Psoas muscle (tissue), 7 donors: ENCODE measurements at regions not wholly inside any gene's neighbourhood (a gene's known extent, or its start where the extent isn't known, plus 50 kb on each side); places are given as distances from the start of the nearest gene placed in this dataset.

Experiments
- ATAC-seq, 4 donors: fragments of 200-7000 bp; cut with Tn5 transposase; one replicate each; pipeline ENCODE4 v1.9.1; 2020; ENCODE audit warnings: moderate library complexity in 3 of 4, mild to moderate bottlenecking in 2 of 4
- DNase-seq, 2 donors: peaks; one replicate each; pipeline ENCODE4 v3.0.0-alpha.2; 2020
- H3K27ac ChIP-seq: fragments of 200-600 bp; one replicate; pipeline ENCODE4 v1.8.0; 2022
- H3K27me3 ChIP-seq, 3 donors: fragments of 200-600 bp in 1 of 3; one replicate each; pipeline versions ENCODE4 v1.6.1 to v1.8.0; 2013 to 2022; ENCODE audit warnings: low read length in 2 of 3, mild to moderate bottlenecking in 2 of 3, moderate library complexity in 1 of 3; ENCODE audit not compliant: insufficient read depth in 3 of 3
- H3K36me3 ChIP-seq, 2 donors: fragments of 200-600 bp in 1 of 2; one replicate each; pipeline versions ENCODE4 v1.6.1 to v1.8.0; 2013 to 2022; ENCODE audit warnings: low read depth in 1 of 2, mild to moderate bottlenecking in 1 of 2, moderate library complexity in 1 of 2; ENCODE audit not compliant: insufficient read depth in 1 of 2
- H3K4me1 ChIP-seq: fragments of 200-600 bp; one replicate; pipeline ENCODE4 v1.8.0; 2022
- H3K4me3 ChIP-seq: fragments of 200-600 bp; one replicate; pipeline ENCODE4 v1.8.0; 2022; ENCODE audit warnings: mild to moderate bottlenecking
- H3K9me3 ChIP-seq: fragments of 200-600 bp; one replicate; pipeline ENCODE4 v1.8.0; 2022
- WGBS, 3 donors: extraction: QIAGEN DNeasy Blood & Tissue Kit; methylation state at CpG; one replicate each; pipeline versions ENCODE4 v1.1.6 to v1.1.7; 2013; 5-methylcytosine and 5-hydroxymethylcytosine counted together
- intact Hi-C, 2 donors: fragments of 100-400 bp; cut with DNase I; formaldehyde crosslinking; loops; one replicate each; pipeline versions ENCODE4 v1.11.0 to v1.14.2; 2022
- TF ChIP-seq, protein P1 (sequence below): fragments of 200-600 bp; IDR thresholded peaks from one replicate; pipeline ENCODE4 v1.8.0; 2022; ENCODE audit warnings: antibody characterized with exemption
- donor health status: healthy with polysubstance abuse.
- donor health status: DM: no; HTN: no; CAD: no; lungs with moderate emphysema.
- donor health status: Bipolar disorder and iron deficiency.
- donor health status: healthy.
- donor health status: DM: yes; HTN: yes; CAD: no.
- donor health status: DM: no; HTN: no; CAD: no.
- donor health status: DM: yes; HTN: yes; CAD: no.

GRCh38 chr2:12424809-12425208, 291.9 kb upstream of the TRIB2 start:
- Histone ChIP-seq H3K9me3 (no peaks in the 10 kb centered on the region), H3K36me3 (no peaks in the 10 kb centered on the region), H3K27me3 (no peaks in the 10 kb centered on the region), H3K4me3 (no peak overlapping the region), H3K4me1 (no peaks in the 10 kb centered on the region), H3K27ac (no peak overlapping the region)
- WGBS, 3 donors, result 72 to 86% (median 74%) methylated on average over 3 of the region's 3 CpGs
- ATAC-seq (no peak), DNase-seq (no peak)
- TF ChIP-seq, protein P1, sequence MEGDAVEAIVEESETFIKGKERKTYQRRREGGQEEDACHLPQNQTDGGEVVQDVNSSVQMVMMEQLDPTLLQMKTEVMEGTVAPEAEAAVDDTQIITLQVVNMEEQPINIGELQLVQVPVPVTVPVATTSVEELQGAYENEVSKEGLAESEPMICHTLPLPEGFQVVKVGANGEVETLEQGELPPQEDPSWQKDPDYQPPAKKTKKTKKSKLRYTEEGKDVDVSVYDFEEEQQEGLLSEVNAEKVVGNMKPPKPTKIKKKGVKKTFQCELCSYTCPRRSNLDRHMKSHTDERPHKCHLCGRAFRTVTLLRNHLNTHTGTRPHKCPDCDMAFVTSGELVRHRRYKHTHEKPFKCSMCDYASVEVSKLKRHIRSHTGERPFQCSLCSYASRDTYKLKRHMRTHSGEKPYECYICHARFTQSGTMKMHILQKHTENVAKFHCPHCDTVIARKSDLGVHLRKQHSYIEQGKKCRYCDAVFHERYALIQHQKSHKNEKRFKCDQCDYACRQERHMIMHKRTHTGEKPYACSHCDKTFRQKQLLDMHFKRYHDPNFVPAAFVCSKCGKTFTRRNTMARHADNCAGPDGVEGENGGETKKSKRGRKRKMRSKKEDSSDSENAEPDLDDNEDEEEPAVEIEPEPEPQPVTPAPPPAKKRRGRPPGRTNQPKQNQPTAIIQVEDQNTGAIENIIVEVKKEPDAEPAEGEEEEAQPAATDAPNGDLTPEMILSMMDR, result no peak
- intact Hi-C loops, result no loop called here

- DNase-seq, result no peak
- Histone ChIP-seq H3K4me1 (no peaks in the 10 kb centered on the region), H3K36me3 (no peaks in the 10 kb centered on the region), H3K27ac (no peak overlapping the region), H3K9me3 (no peaks in the 10 kb centered on the region), H3K4me3 (no peak overlapping the region), H3K27me3 (no peaks in the 10 kb centered on the region)
- intact Hi-C loops, result no loop called here
- TF ChIP-seq, protein P1, result no peak
- ATAC-seq, result no peak
- WGBS, 3 donors, result 69 to 78% (median 75%) methylated on average over 5 of the region's 5 CpGs
Measured at GRCh38 chr2:12428324-12428723, 288.4 kb upstream of the TRIB2 start.

- ATAC-seq (no peak), DNase-seq (no peak)
- 48 to 55% (median 49%) methylated on average over 1 of the region's 1 CpG for WGBS, 3 donors
- no peak overlapping the region for H3K27ac ChIP-seq
- no peak overlapping the region for H3K4me3 ChIP-seq
- no peaks in the 10 kb centered on the region for H3K9me3 ChIP-seq
- TF ChIP-seq, protein P1, result no peak
- H3K27me3 ChIP-seq, result no peaks in the 10 kb centered on the region
- intact Hi-C loops, result no loop called here
- no peaks in the 10 kb centered on the region for H3K36me3 ChIP-seq
- H3K4me1 ChIP-seq, result no peaks in the 10 kb centered on the region
Measured at GRCh38 chr2:12428786-12429185, 287.9 kb upstream of the TRIB2 start.

DNA sequence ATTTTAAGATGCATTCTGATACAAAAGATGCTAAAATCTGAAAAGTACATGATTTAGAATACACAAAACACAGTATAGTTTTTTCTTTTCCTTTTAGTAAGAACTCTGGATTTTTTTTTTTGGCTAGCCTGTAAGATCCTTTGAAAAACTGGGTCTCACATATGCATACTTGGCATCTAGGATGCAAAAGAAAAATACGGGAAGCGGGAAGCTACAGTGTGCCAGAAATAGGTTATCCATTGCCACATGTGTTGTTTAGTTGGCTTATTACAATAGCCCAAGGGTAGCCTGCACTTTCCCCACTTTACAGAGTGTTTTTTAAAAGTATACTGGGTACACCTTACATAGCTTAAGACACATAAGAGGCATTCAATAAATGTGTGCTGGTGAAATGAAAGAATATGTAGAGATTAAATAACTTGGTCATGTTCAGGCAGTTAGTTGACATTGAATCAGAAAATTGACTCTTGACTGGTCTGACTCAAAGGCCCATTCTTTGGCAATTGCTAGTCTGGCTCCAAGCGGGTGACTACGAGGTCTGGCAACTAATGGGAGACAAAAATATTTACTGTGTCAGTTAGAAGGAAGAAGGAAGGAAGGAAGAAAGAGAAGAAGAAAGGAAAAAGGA, 286.8 kb upstream of the TRIB2 start:
- intact Hi-C loops, result no loop called here
- Histone ChIP-seq H3K4me1 (no peaks in the 10 kb centered on the region), H3K27ac (no peak overlapping the region), H3K4me3 (no peak overlapping the region), H3K27me3 (no peaks in the 10 kb centered on the region), H3K9me3 (no peaks in the 10 kb centered on the region), H3K36me3 (no peaks in the 10 kb centered on the region)
- DNase-seq (no peak), ATAC-seq (no peak)
- 66 to 71% (median 70%) methylated on average over 4 of the region's 4 CpGs for WGBS, 3 donors
- TF ChIP-seq, protein P1, result no peak
